ENCODE measurements at regions not wholly inside any gene's neighbourhood (a gene's known extent, or its start where the extent isn't known, plus 50 kb on each side); places are given as distances from the start of the nearest gene placed in this dataset.

- no peak for TF ChIP-seq CTCF (IDR thresholded peaks at IDR 0.05)
Measured at GRCh38 chr5:167207081-167207480, 1084.4 kb upstream of the WWC1 start.

- no peak for TF ChIP-seq CTCF (IDR thresholded peaks at IDR 0.05)
Measured at GRCh38 chr5:167208911-167209310, 1082.5 kb upstream of the WWC1 start.

GRCh38 chr5:167217097-167217743 is 1074.2 kb upstream of the WWC1 start:
- TF ChIP-seq CTCF (IDR thresholded peaks at IDR 0.05), result peak; percentile 53; the same call in 1 of the 2 replicates

GRCh38 chr5:167219298-167219697 is 1072.1 kb upstream of the WWC1 start:
- no peak for TF ChIP-seq CTCF (IDR thresholded peaks at IDR 0.05)

GRCh38 chr5:167226386-167226785 is 1065.1 kb upstream of the WWC1 start:
- no peak for TF ChIP-seq CTCF (IDR thresholded peaks at IDR 0.05)

DNA sequence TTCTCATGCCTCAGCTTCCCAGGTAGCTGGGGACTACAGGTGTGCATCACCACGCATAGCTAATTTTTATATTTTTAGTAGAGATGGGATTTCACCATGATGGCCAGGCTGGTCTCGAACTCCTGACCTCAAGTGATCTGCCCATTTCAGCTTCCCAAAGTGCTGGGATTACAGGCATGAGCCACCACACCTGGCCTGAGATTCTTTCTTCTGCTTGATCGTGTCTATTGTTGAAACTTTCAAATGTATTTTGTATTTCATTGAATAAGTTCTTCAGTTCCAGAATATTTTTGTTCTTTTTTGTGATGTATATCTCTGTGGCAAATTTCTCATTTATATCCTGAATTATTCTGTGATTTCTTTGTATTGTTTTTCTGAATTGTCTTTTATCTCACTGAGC is 1063.3 kb upstream of the WWC1 start:
- TF ChIP-seq CTCF (IDR thresholded peaks at IDR 0.05), result no peak

DNA sequence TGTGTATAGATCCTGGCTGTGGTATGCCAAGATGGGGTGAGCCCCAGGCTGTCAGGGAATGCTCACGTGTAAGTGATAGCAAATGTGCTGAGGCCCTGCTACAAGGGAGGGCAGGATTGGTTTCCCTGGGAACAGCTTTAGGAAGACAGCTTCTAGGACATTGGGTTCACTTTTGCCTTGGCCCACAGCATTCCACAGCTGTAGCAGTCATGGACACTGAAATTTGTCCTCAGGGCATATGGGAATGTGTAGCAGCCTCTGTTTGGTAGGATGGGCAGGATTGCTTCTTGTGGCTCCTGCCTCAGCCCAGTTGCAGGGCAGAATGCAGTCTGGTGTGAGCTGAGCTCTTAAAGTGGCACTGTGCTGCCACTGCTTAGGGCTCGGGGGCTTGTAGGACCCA is 1061.7 kb upstream of the WWC1 start:
- no peak for TF ChIP-seq CTCF (IDR thresholded peaks at IDR 0.05)

DNA sequence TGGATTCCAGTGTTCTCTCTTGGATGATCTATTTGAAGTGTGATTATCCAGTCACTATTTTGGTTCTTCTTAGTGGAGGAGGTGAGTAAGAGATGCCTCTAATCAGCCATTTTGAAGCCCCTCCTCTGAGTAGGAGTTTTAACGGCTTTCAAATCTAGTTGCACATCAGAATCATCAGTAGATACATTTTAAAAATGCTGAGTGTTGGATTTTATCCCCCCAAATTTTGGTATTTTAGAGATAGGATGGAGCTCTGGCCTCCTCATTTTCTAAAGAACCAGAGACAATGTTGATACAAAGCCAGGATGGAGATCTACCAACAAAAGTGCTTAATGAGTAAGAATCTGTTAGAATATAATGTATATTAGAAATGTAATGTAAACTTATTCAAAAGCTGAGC is 1061.0 kb upstream of the WWC1 start:
- TF ChIP-seq CTCF (IDR thresholded peaks at IDR 0.05), result no peak

Data from LNCAP (cell line).